Adrenal gland (tissue), 9 donors: ENCODE measurements at regions not wholly inside any gene's neighbourhood (a gene's known extent, or its start where the extent isn't known, plus 50 kb on each side); places are given as distances from the start of the nearest gene placed in this dataset.

ENCODE experiments used
- DNase-seq, 7 donors: peaks; one replicate each; pipeline ENCODE4 v3.0.0-alpha.2; 2019 to 2020
- H3K27ac ChIP-seq, 5 donors: fragments of 200-600 bp; sonication (generic) in 4 of 5; 1 replicate in 3 of 5; 2 replicates in 2 of 5; pipeline versions ENCODE4 v1.5.1 to v1.8.0; 2016 to 2020; ENCODE audit warnings: mild to moderate bottlenecking in 1 of 5
- H3K27me3 ChIP-seq: fragments of 200-600 bp; 2 replicates; pipeline ENCODE4 v1.8.0; 2021
- H3K36me3 ChIP-seq, 2 donors: fragments of 200-600 bp; replicated peaks in 1 of 2; 1 replicate in 1 of 2; 2 replicates in 1 of 2; pipeline versions ENCODE4 v1.5.1 to v1.8.0; 2018 to 2022
- H3K4me1 ChIP-seq, 2 donors: fragments of 200-600 bp; replicated peaks in 1 of 2; 1 replicate in 1 of 2; 2 replicates in 1 of 2; pipeline versions ENCODE4 v1.5.1 to v1.8.0; 2018 to 2021
- H3K4me3 ChIP-seq, 4 donors: fragments of 200-600 bp; sonication (generic) in 3 of 4; one replicate each; pipeline ENCODE4 v1.5.1; 2016 to 2018
- H3K9me3 ChIP-seq, 3 donors: fragments of 200-600 bp; sonication (generic) in 1 of 3; replicated peaks in 1 of 3; 1 replicate in 2 of 3; 2 replicates in 1 of 3; pipeline versions ENCODE4 v1.5.1 to v1.8.0; 2016 to 2021
- CTCF ChIP-seq, 6 experiments: fragments of 450-650 bp in 4 of 6; fragments of 200-600 bp in 2 of 6; sonication (generic) in 1 of 6; IDR thresholded peaks; 1 replicate in 5 of 6; 2 replicates in 1 of 6; pipeline versions ENCODE4 v1.5.1 to v1.8.0; 2016 to 2021; ENCODE audit warnings: antibody characterized with exemption in 6 of 6, mild to moderate bottlenecking in 2 of 6, moderate library complexity in 1 of 6
- POLR2A ChIP-seq, 2 donors: fragments of 450-650 bp; IDR thresholded peaks; one replicate each; pipeline ENCODE4 v1.6.1; 2017; ENCODE audit warnings: antibody characterized with exemption in 2 of 2, mild to moderate bottlenecking in 2 of 2, moderate library complexity in 1 of 2
- WGBS, 4 donors: extraction: QIAGEN DNeasy Blood & Tissue Kit in 2 of 4; methylation state at CpG; one replicate each; pipeline versions ENCODE4 v1.1.5 to v1.1.7; 2013 to 2017; 5-methylcytosine and 5-hydroxymethylcytosine counted together
- intact Hi-C, 2 donors: fragments of 100-400 bp; cut with DNase I; formaldehyde crosslinking; loops; one replicate each; pipeline versions ENCODE4 v1.14.1 to v1.15.0; 2022 to 2023
- donor health status: healthy with polysubstance abuse.
- donor health status: Bipolar disorder and iron deficiency.
- donor health status: DM: yes; HTN: yes; CAD: no.
- donor health status: DM: no; HTN: no; CAD: no.
- donor health status: DM: no; HTN: no; CAD: no.

GRCh38 chr3:86464180-86464579 is 526.8 kb downstream of the VGLL3 start:
- no peak for TF ChIP-seq CTCF (IDR thresholded peaks at IDR 0.05)
- no peak for TF ChIP-seq POLR2A (IDR thresholded peaks at IDR 0.05)
- intact Hi-C loops, result no loop called here
- DNase-seq, result no peak
- H3K36me3 ChIP-seq, result no peaks in the 10 kb centered on the region
- H3K27ac ChIP-seq, result no peak overlapping the region
- no peaks in the 10 kb centered on the region for H3K9me3 ChIP-seq
- H3K4me1 ChIP-seq, result no peaks in the 10 kb centered on the region
- no peaks in the 10 kb centered on the region for H3K27me3 ChIP-seq
- H3K4me3 ChIP-seq, result no peak overlapping the region

GRCh38 chr3:86451749-86452148 is 539.2 kb downstream of the VGLL3 start:
- WGBS, 4 donors, result 62 to 76% (median 68%) methylated on average over 2 to 3 of the region's 3 CpGs
- intact Hi-C loops, result no loop called here
- no peak for DNase-seq

GRCh38 chr3:86438544-86438943 is 552.4 kb downstream of the VGLL3 start:
- 72 to 81% (median 76%) methylated on average over 3 of the region's 3 CpGs for WGBS, 4 donors

More at GRCh38 chr3:86451749-86452148, 539.2 kb downstream of the VGLL3 start:
- no peak overlapping the region for H3K4me3 ChIP-seq
- no peak overlapping the region for H3K27ac ChIP-seq
- no peaks in the 10 kb centered on the region for H3K9me3 ChIP-seq
- no peaks in the 10 kb centered on the region for H3K4me1 ChIP-seq
- no peaks in the 10 kb centered on the region for H3K36me3 ChIP-seq
- H3K27me3 ChIP-seq, result no peaks in the 10 kb centered on the region
- no peak for TF ChIP-seq CTCF (IDR thresholded peaks at IDR 0.05)
- TF ChIP-seq POLR2A (IDR thresholded peaks at IDR 0.05), result no peak

GRCh38 chr3:86427343-86427742 is 563.6 kb downstream of the VGLL3 start:
- 54 to 56% (median 55%) methylated on average over 2 of the region's 2 CpGs for WGBS, 4 donors

More at GRCh38 chr3:86438544-86438943, 552.4 kb downstream of the VGLL3 start:
- no peak for TF ChIP-seq POLR2A (IDR thresholded peaks at IDR 0.05)
- TF ChIP-seq CTCF (IDR thresholded peaks at IDR 0.05), result no peak
- DNase-seq, result no peak
- Histone ChIP-seq H3K4me3 (no peak overlapping the region), H3K9me3 (no peaks in the 10 kb centered on the region), H3K27ac (no peak overlapping the region), H3K27me3 (no peaks in the 10 kb centered on the region), H3K36me3 (no peaks in the 10 kb centered on the region), H3K4me1 (no peaks in the 10 kb centered on the region)
- intact Hi-C loops, result no loop called here

More at GRCh38 chr3:86427343-86427742, 563.6 kb downstream of the VGLL3 start:
- Histone ChIP-seq H3K9me3 (no peaks in the 10 kb centered on the region), H3K27me3 (no peaks in the 10 kb centered on the region), H3K4me3 (no peak overlapping the region), H3K36me3 (no peaks in the 10 kb centered on the region), H3K4me1 (no peaks in the 10 kb centered on the region), H3K27ac (no peak overlapping the region)
- intact Hi-C loops, result no loop called here
- DNase-seq, result no peak
- TF ChIP-seq POLR2A (IDR thresholded peaks at IDR 0.05), result no peak
- no peak for TF ChIP-seq CTCF (IDR thresholded peaks at IDR 0.05)
